ENCODE measurements at regions not wholly inside any gene's neighbourhood (a gene's known extent, or its start where the extent isn't known, plus 50 kb on each side); places are given as distances from the start of the nearest gene placed in this dataset.

- H3K4me2 ChIP-seq (ENCODE audit: insufficient read depth, low read length): no peak overlapping the region
- H3K4me3 ChIP-seq (ENCODE audit: insufficient read depth, low read length): no peak overlapping the region
- H3K79me2 ChIP-seq (ENCODE audit: insufficient read depth, low read length): no peaks in the 10 kb centered on the region
- H2AFZ ChIP-seq (ENCODE audit: low read length): no peak overlapping the region
- no peak for TF ChIP-seq CTCF (IDR thresholded peaks at IDR 0.05; ENCODE audit: extremely low read depth, low read depth, low read length)
- no peak overlapping the region for H3K27ac ChIP-seq (ENCODE audit: low read depth, low read length)
- no peaks in the 10 kb centered on the region for H3K4me1 ChIP-seq (ENCODE audit: insufficient read depth, low read length)
- H3K36me3 ChIP-seq (ENCODE audit: insufficient read depth, low read length): no peaks in the 10 kb centered on the region
- no peaks in the 10 kb centered on the region for H3K27me3 ChIP-seq (ENCODE audit: insufficient read depth, low read length)
- DNase-seq (ENCODE audit: insufficient read length, low spot score, missing footprints): no peak
- no peaks in the 10 kb centered on the region for H3K9me3 ChIP-seq (ENCODE audit: low read depth, low read length)
- no peaks in the 10 kb centered on the region for H4K20me1 ChIP-seq (ENCODE audit: insufficient read depth, low read length)
Observed at GRCh38 chr5:162496100-162496808, 428.7 kb downstream of the GABRG2 start.

GRCh38 chr5:162497455-162497854, 429.9 kb downstream of the GABRG2 start:
- Histone ChIP-seq H2AFZ (ENCODE audit: low read length) (no peak overlapping the region), H3K9me3 (ENCODE audit: low read depth, low read length) (no peaks in the 10 kb centered on the region), H3K27ac (ENCODE audit: low read depth, low read length) (no peak overlapping the region), H3K4me2 (ENCODE audit: insufficient read depth, low read length) (no peak overlapping the region), H3K4me3 (ENCODE audit: insufficient read depth, low read length) (no peak overlapping the region), H3K4me1 (ENCODE audit: insufficient read depth, low read length) (no peaks in the 10 kb centered on the region), H3K36me3 (ENCODE audit: insufficient read depth, low read length) (no peaks in the 10 kb centered on the region), H3K27me3 (ENCODE audit: insufficient read depth, low read length) (no peaks in the 10 kb centered on the region), H4K20me1 (ENCODE audit: insufficient read depth, low read length) (no peaks in the 10 kb centered on the region), H3K79me2 (ENCODE audit: insufficient read depth, low read length) (no peaks in the 10 kb centered on the region)
- DNase-seq (ENCODE audit: insufficient read length, low spot score, missing footprints): no peak
- no peak for TF ChIP-seq CTCF (IDR thresholded peaks at IDR 0.05; ENCODE audit: extremely low read depth, low read depth, low read length)

- H3K4me3 ChIP-seq (ENCODE audit: insufficient read depth, low read length): no peak overlapping the region
- no peaks in the 10 kb centered on the region for H3K4me1 ChIP-seq (ENCODE audit: insufficient read depth, low read length)
- H4K20me1 ChIP-seq (ENCODE audit: insufficient read depth, low read length): no peaks in the 10 kb centered on the region
- H3K79me2 ChIP-seq (ENCODE audit: insufficient read depth, low read length): no peaks in the 10 kb centered on the region
- H3K27ac ChIP-seq (ENCODE audit: low read depth, low read length): no peak overlapping the region
- no peaks in the 10 kb centered on the region for H3K27me3 ChIP-seq (ENCODE audit: insufficient read depth, low read length)
- H3K9me3 ChIP-seq (ENCODE audit: low read depth, low read length): no peaks in the 10 kb centered on the region
- no peak for DNase-seq (ENCODE audit: insufficient read length, low spot score, missing footprints)
- no peak for TF ChIP-seq CTCF (IDR thresholded peaks at IDR 0.05; ENCODE audit: extremely low read depth, low read depth, low read length)
- no peak overlapping the region for H2AFZ ChIP-seq (ENCODE audit: low read length)
- no peak overlapping the region for H3K4me2 ChIP-seq (ENCODE audit: insufficient read depth, low read length)
- no peaks in the 10 kb centered on the region for H3K36me3 ChIP-seq (ENCODE audit: insufficient read depth, low read length)
Observed at GRCh38 chr5:162502780-162503179, 435.2 kb downstream of the GABRG2 start.

- Histone ChIP-seq H3K9me3 (ENCODE audit: low read depth, low read length) (no peaks in the 10 kb centered on the region), H3K27me3 (ENCODE audit: insufficient read depth, low read length) (no peaks in the 10 kb centered on the region), H3K36me3 (ENCODE audit: insufficient read depth, low read length) (no peaks in the 10 kb centered on the region), H3K4me1 (ENCODE audit: insufficient read depth, low read length) (no peaks in the 10 kb centered on the region), H3K27ac (ENCODE audit: low read depth, low read length) (no peak overlapping the region), H3K4me2 (ENCODE audit: insufficient read depth, low read length) (no peak overlapping the region), H2AFZ (ENCODE audit: low read length) (no peak overlapping the region), H4K20me1 (ENCODE audit: insufficient read depth, low read length) (no peaks in the 10 kb centered on the region), H3K79me2 (ENCODE audit: insufficient read depth, low read length) (no peaks in the 10 kb centered on the region), H3K4me3 (ENCODE audit: insufficient read depth, low read length) (no peak overlapping the region)
- no peak for DNase-seq (ENCODE audit: insufficient read length, low spot score, missing footprints)
- no peak for TF ChIP-seq CTCF (IDR thresholded peaks at IDR 0.05; ENCODE audit: extremely low read depth, low read depth, low read length)
Observed at GRCh38 chr5:162503796-162504195, 436.2 kb downstream of the GABRG2 start.

Measured in osteoblast (primary cell).